HUDEP-2 (cell line): ENCODE measurements at regions not wholly inside any gene's neighbourhood (a gene's known extent, or its start where the extent isn't known, plus 50 kb on each side); places are given as distances from the start of the nearest gene placed in this dataset.

Source experiments
- DNase-seq, 76 experiments: peaks; one replicate each; lab custom pipeline; 2025; ENCODE audit not compliant: unreplicated experiment in 76 of 76; lab: John Stamatoyannopoulos, UW

- DNase-seq = no peak
Measured at GRCh38 chr2:167322795-167323194, 434.5 kb downstream of the XIRP2 start.

- DNase-seq = no peak
Measured at GRCh38 chr2:167318581-167318980, 430.3 kb downstream of the XIRP2 start.

GRCh38 chr2:167310442-167310841 lies 422.2 kb downstream of the XIRP2 start:
- DNase-seq = no peak
